Ovary (tissue), 7 donors: ENCODE measurements at regions not wholly inside any gene's neighbourhood (a gene's known extent, or its start where the extent isn't known, plus 50 kb on each side); places are given as distances from the start of the nearest gene placed in this dataset.

Experiments used
- DNase-seq, 5 donors: peaks; one replicate each; pipeline ENCODE4 v3.0.0-alpha.2; 2019 to 2020
- H3K27ac ChIP-seq, 2 donors: fragments of 200-600 bp; one replicate each; pipeline versions ENCODE4 v1.5.1 to v1.8.0; 2019 to 2022
- H3K27me3 ChIP-seq: fragments of 200-600 bp; one replicate; pipeline ENCODE4 v1.8.0; 2022
- H3K36me3 ChIP-seq: fragments of 200-600 bp; sonication (generic); one replicate; pipeline ENCODE4 v1.5.1; 2019
- H3K4me1 ChIP-seq: one replicate; pipeline ENCODE4 v1.8.1; 2013; ENCODE audit warnings: mild to moderate bottlenecking, moderate library complexity; ENCODE audit not compliant: insufficient read depth
- H3K4me3 ChIP-seq: fragments of 200-600 bp; sonication (generic); one replicate; pipeline ENCODE4 v1.5.1; 2017
- H3K9me3 ChIP-seq, 2 donors: fragments of 200-600 bp in 1 of 2; sonication (generic) in 1 of 2; one replicate each; pipeline versions ENCODE4 v1.5.1 to v1.8.1; 2013 to 2019; ENCODE audit warnings: mild to moderate bottlenecking in 1 of 2, moderate library complexity in 1 of 2
- CTCF ChIP-seq, 3 donors: fragments of 450-650 bp in 2 of 3; fragments of 200-600 bp in 1 of 3; IDR thresholded peaks; one replicate each; pipeline versions ENCODE4 v1.5.1 to v1.8.0; 2016 to 2022; ENCODE audit warnings: antibody characterized with exemption in 3 of 3, mild to moderate bottlenecking in 1 of 3
- EP300 ChIP-seq: sonication (generic); formaldehyde crosslinking; IDR thresholded peaks from one replicate; pipeline ENCODE4 v1.6.1; 2017; ENCODE audit warnings: antibody characterized with exemption
- POLR2A ChIP-seq: fragments of 450-650 bp; IDR thresholded peaks from one replicate; pipeline ENCODE4 v1.6.1; 2017; ENCODE audit warnings: antibody characterized with exemption, mild to moderate bottlenecking, moderate library complexity
- WGBS, 3 donors: extraction: QIAGEN DNeasy Blood & Tissue Kit in 1 of 3; methylation state at CpG; one replicate each; pipeline versions ENCODE4 v1.1.5 to v1.1.7; 2013 to 2017; 5-methylcytosine and 5-hydroxymethylcytosine counted together
- intact Hi-C, 4 donors: fragments of 100-400 bp; cut with DNase I; formaldehyde crosslinking; loops; one replicate each; pipeline versions ENCODE4 v1.11.0 to v1.15.1; 2022 to 2023
- donor health status: DM: no; HTN: no; CAD: no; lungs with moderate emphysema.
- donor health status: DM: no; HTN: no; CAD: no.
- donor health status: Bipolar disorder and iron deficiency.
- donor health status: DM: no; HTN: no; CAD: no.
- donor health status: DM: yes; HTN: yes; CAD: no.

- WGBS, 3 donors: 85 to 90% (median 87%) methylated on average over 25 of the region's 25 CpGs
These were observed 213.9 kb upstream of the TSHZ3 start for GRCh38 chr19:31562966-31563612.

GRCh38 chr19:31567776-31568175, 218.5 kb upstream of the TSHZ3 start:
- 91 to 95% (median 94%) methylated on average over 11 of the region's 11 CpGs for WGBS, 3 donors
- no peaks in the 10 kb centered on the region for H3K9me3 ChIP-seq
- TF ChIP-seq POLR2A (no peak), CTCF (IDR thresholded peaks at IDR 0.05) (no peak), EP300 (no peak)
- no peaks in the 10 kb centered on the region for H3K4me1 ChIP-seq
- DNase-seq: no peak
- H3K27me3 ChIP-seq: no peaks in the 10 kb centered on the region
- H3K4me3 ChIP-seq: no peak overlapping the region
- no peaks in the 10 kb centered on the region for H3K36me3 ChIP-seq
- no peak overlapping the region for H3K27ac ChIP-seq
- intact Hi-C loops: no loop called here

More at GRCh38 chr19:31562966-31563612, 213.9 kb upstream of the TSHZ3 start:
- no peak for DNase-seq
- Histone ChIP-seq H3K36me3 (no peaks in the 10 kb centered on the region), H3K27me3 (no peaks in the 10 kb centered on the region), H3K27ac (no peak overlapping the region), H3K9me3 (no peaks in the 10 kb centered on the region), H3K4me1 (no peaks in the 10 kb centered on the region), H3K4me3 (no peak overlapping the region)
- intact Hi-C loops: no loop called here
- no peak for TF ChIP-seq EP300

- Histone ChIP-seq H3K27me3 (no peaks in the 10 kb centered on the region), H3K27ac (no peak overlapping the region), H3K36me3 (no peaks in the 10 kb centered on the region), H3K4me3 (no peak overlapping the region), H3K9me3 (no peaks in the 10 kb centered on the region), H3K4me1 (no peaks in the 10 kb centered on the region)
- WGBS, 3 donors: 92 to 96% (median 92%) methylated on average over 6 of the region's 6 CpGs
- DNase-seq: no peak
- intact Hi-C loops: no loop called here
- TF ChIP-seq POLR2A: no peak
- no peak for TF ChIP-seq EP300
- TF ChIP-seq CTCF (IDR thresholded peaks at IDR 0.05): no peak
These were observed 219.5 kb upstream of the TSHZ3 start for GRCh38 chr19:31568724-31569123.

GRCh38 chr19:31570718-31571117, 221.5 kb upstream of the TSHZ3 start:
- TF ChIP-seq CTCF (IDR thresholded peaks at IDR 0.05) (no peak), POLR2A (no peak)
- no peak for DNase-seq
- H3K27me3 ChIP-seq: no peaks in the 10 kb centered on the region
- 41 to 71% (median 50%) methylated on average over 4 of the region's 4 CpGs for WGBS, 3 donors
- no peaks in the 10 kb centered on the region for H3K36me3 ChIP-seq
- H3K27ac ChIP-seq: no peak overlapping the region
- H3K4me1 ChIP-seq: no peaks in the 10 kb centered on the region
- no peaks in the 10 kb centered on the region for H3K9me3 ChIP-seq
- no peak overlapping the region for H3K4me3 ChIP-seq
- intact Hi-C loops: no loop called here

- WGBS, 3 donors: 75 to 77% (median 76%) methylated on average over 11 of the region's 11 CpGs
- no peaks in the 10 kb centered on the region for H3K4me1 ChIP-seq
- no peak overlapping the region for H3K27ac ChIP-seq
- DNase-seq: no peak
- intact Hi-C loops: no loop called here
- TF ChIP-seq CTCF (IDR thresholded peaks at IDR 0.05) (no peak), EP300 (no peak), POLR2A (no peak)
- no peaks in the 10 kb centered on the region for H3K36me3 ChIP-seq
- H3K4me3 ChIP-seq: no peak overlapping the region
- no peaks in the 10 kb centered on the region for H3K9me3 ChIP-seq
- no peaks in the 10 kb centered on the region for H3K27me3 ChIP-seq
These were observed 223.1 kb upstream of the TSHZ3 start for GRCh38 chr19:31572102-31572975.
